Body of pancreas (tissue), 4 donors: ENCODE measurements at regions not wholly inside any gene's neighbourhood (a gene's known extent, or its start where the extent isn't known, plus 50 kb on each side); places are given as distances from the start of the nearest gene placed in this dataset.

Source experiments
- ATAC-seq: fragments of 150-250 bp; one replicate; pipeline ENCODE4 v1.9.1; 2016
- DNase-seq, 4 donors: peaks; one replicate each; pipeline ENCODE4 v3.0.0-alpha.2; 2019
- H3K27ac ChIP-seq, 4 donors: fragments of 200-600 bp; sonication (generic); 1 replicate in 3 of 4; 2 replicates in 1 of 4; pipeline versions ENCODE4 v1.5.1 to v1.6.1; 2016 to 2019; ENCODE audit warnings: mild to moderate bottlenecking in 1 of 4, mixed read lengths in 1 of 4, moderate library complexity in 1 of 4
- H3K27me3 ChIP-seq, 2 donors: fragments of 200-600 bp; sonication (generic); one replicate each; pipeline ENCODE4 v1.6.0; 2016; ENCODE audit warnings: mild to moderate bottlenecking in 1 of 2
- H3K36me3 ChIP-seq, 2 donors: fragments of 200-600 bp; sonication (generic); replicated peaks in 1 of 2; 2 replicates each; pipeline ENCODE4 v1.5.1; 2016; ENCODE audit warnings: low read depth in 2 of 2; ENCODE audit not compliant: insufficient read depth in 1 of 2
- H3K4me1 ChIP-seq: fragments of 200-600 bp; sonication (generic); one replicate; pipeline ENCODE4 v1.6.0; 2016
- H3K4me3 ChIP-seq, 2 donors: fragments of 200-600 bp; sonication (generic); 1 replicate in 1 of 2; 2 replicates in 1 of 2; pipeline ENCODE4 v1.5.1; 2016 to 2019
- H3K9me3 ChIP-seq, 3 donors: fragments of 200-600 bp; sonication (generic); 1 replicate in 2 of 3; 2 replicates in 1 of 3; pipeline ENCODE4 v1.5.1; 2016
- POLR2A ChIP-seq, 3 donors: fragments of 450-650 bp; IDR thresholded peaks; one replicate each; pipeline ENCODE4 v1.6.1; 2016; ENCODE audit warnings: antibody characterized with exemption in 3 of 3, mild to moderate bottlenecking in 2 of 3
- WGBS, 2 donors: methylation state at CpG; one replicate each; pipeline ENCODE4 v1.1.5; 2017; 5-methylcytosine and 5-hydroxymethylcytosine counted together
- intact Hi-C: fragments of 100-400 bp; cut with DNase I; formaldehyde crosslinking; loops from one replicate; pipeline ENCODE4 v1.15.1; 2023
- TF ChIP-seq, protein P1 (sequence below), 7 experiments: fragments of 450-650 bp in 4 of 7; fragments of 200-600 bp in 3 of 7; sonication (generic) in 3 of 7; IDR thresholded peaks; one replicate each; pipeline ENCODE4 v1.5.1; 2016 to 2019; ENCODE audit warnings: antibody characterized with exemption in 7 of 7

- ATAC-seq (no peak), DNase-seq (no peak)
- 43 to 53% methylated on average over 2 of the region's 2 CpGs for WGBS, 2 donors
- intact Hi-C loops, result no loop called here
- Histone ChIP-seq H3K4me3 (no peak overlapping the region), H3K9me3 (no peaks in the 10 kb centered on the region), H3K4me1 (peaks cover 3% of the 10 kb centered on the region), H3K27ac (no peak overlapping the region), H3K27me3 (no peaks in the 10 kb centered on the region), H3K36me3 (no peaks in the 10 kb centered on the region)
- no peak for TF ChIP-seq POLR2A (IDR thresholded peaks at IDR 0.05)
Measured at GRCh38 chr1:239232921-239233320, 153.4 kb upstream of the CHRM3 start.

- peaks cover 3% of the 10 kb centered on the region for H3K4me1 ChIP-seq
- TF ChIP-seq, protein P1, sequence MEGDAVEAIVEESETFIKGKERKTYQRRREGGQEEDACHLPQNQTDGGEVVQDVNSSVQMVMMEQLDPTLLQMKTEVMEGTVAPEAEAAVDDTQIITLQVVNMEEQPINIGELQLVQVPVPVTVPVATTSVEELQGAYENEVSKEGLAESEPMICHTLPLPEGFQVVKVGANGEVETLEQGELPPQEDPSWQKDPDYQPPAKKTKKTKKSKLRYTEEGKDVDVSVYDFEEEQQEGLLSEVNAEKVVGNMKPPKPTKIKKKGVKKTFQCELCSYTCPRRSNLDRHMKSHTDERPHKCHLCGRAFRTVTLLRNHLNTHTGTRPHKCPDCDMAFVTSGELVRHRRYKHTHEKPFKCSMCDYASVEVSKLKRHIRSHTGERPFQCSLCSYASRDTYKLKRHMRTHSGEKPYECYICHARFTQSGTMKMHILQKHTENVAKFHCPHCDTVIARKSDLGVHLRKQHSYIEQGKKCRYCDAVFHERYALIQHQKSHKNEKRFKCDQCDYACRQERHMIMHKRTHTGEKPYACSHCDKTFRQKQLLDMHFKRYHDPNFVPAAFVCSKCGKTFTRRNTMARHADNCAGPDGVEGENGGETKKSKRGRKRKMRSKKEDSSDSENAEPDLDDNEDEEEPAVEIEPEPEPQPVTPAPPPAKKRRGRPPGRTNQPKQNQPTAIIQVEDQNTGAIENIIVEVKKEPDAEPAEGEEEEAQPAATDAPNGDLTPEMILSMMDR (IDR thresholded peaks at IDR 0.05), result no peak
- no peak for TF ChIP-seq POLR2A (IDR thresholded peaks at IDR 0.05)
- intact Hi-C loops, result no loop called here
- ATAC-seq (no peak), DNase-seq (no peak)
- H3K9me3 ChIP-seq, result no peaks in the 10 kb centered on the region
- H3K4me3 ChIP-seq, result no peak overlapping the region
- H3K27ac ChIP-seq, result no peak overlapping the region
- H3K27me3 ChIP-seq, result no peaks in the 10 kb centered on the region
- no peaks in the 10 kb centered on the region for H3K36me3 ChIP-seq
Measured at GRCh38 chr1:239228451-239228850, 157.9 kb upstream of the CHRM3 start.

- intact Hi-C loops, result no loop called here
- 57 to 63% methylated on average over 2 of the region's 2 CpGs for WGBS, 2 donors
- TF ChIP-seq POLR2A (IDR thresholded peaks at IDR 0.05), result no peak
- TF ChIP-seq, protein P1 (IDR thresholded peaks at IDR 0.05), result no peak
- ATAC-seq (no peak), DNase-seq (no peak)
- H3K27ac ChIP-seq, result no peak overlapping the region
- H3K9me3 ChIP-seq, result peaks cover 0 to 6% (median 0%) of the 10 kb centered on the region in 3 donors
- no peaks in the 10 kb centered on the region for H3K27me3 ChIP-seq
- no peak overlapping the region for H3K4me3 ChIP-seq
- H3K4me1 ChIP-seq, result no peaks in the 10 kb centered on the region
- no peaks in the 10 kb centered on the region for H3K36me3 ChIP-seq
Measured at GRCh38 chr1:239225396-239225795, 161.0 kb upstream of the CHRM3 start.

- Histone ChIP-seq H3K36me3 (no peaks in the 10 kb centered on the region), H3K4me3 (no peak overlapping the region), H3K27me3 (no peaks in the 10 kb centered on the region), H3K27ac (no peak overlapping the region), H3K4me1 (no peaks in the 10 kb centered on the region), H3K9me3 (peaks cover 0 to 10% (median 0%) of the 10 kb centered on the region in 3 donors)
- DNase-seq (no peak), ATAC-seq (no peak)
- 86 to 88% methylated on average over 2 of the region's 2 CpGs for WGBS, 2 donors
- intact Hi-C loops, result no loop called here
- TF ChIP-seq, protein P1 (IDR thresholded peaks at IDR 0.05), result no peak
- no peak for TF ChIP-seq POLR2A (IDR thresholded peaks at IDR 0.05)
Measured at GRCh38 chr1:239224100-239224499, 162.3 kb upstream of the CHRM3 start.

DNA sequence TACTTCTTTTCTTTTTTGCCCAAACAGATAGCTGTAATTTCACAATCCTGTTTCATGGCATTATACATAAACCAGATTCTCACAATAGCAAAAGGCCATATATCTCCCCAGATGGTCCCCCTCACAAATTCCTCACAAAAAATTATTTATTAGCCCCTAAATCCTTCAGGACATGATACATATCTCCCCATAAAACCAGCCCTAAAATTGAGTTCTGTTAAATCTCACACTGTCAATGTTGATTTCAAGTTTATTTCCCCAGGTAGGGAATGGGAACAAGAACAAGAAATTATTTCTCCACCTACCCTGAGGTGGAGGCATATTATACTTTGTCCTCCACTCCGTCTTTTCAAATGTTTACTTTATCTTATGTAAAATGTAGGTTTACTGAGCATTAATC, 163.4 kb upstream of the CHRM3 start:
- intact Hi-C loops, result no loop called here

More for the DNA sequence above, 163.4 kb upstream of the CHRM3 start:
- H3K27ac ChIP-seq, result no peak overlapping the region
- DNase-seq, result no peak
- TF ChIP-seq POLR2A (IDR thresholded peaks at IDR 0.05), result no peak
- TF ChIP-seq, protein P1 (IDR thresholded peaks at IDR 0.05), result no peak
- H3K9me3 ChIP-seq, result peaks cover 0 to 10% (median 0%) of the 10 kb centered on the region in 3 donors
- 57 to 84% methylated on average over 1 of the region's 1 CpG for WGBS, 2 donors
- no peak overlapping the region for H3K4me3 ChIP-seq
- H3K36me3 ChIP-seq, result no peaks in the 10 kb centered on the region
- no peaks in the 10 kb centered on the region for H3K27me3 ChIP-seq
- H3K4me1 ChIP-seq, result no peaks in the 10 kb centered on the region
- ATAC-seq, result no peak
